HCT116 (cell line): ENCODE measurements at regions not wholly inside any gene's neighbourhood (a gene's known extent, or its start where the extent isn't known, plus 50 kb on each side); places are given as distances from the start of the nearest gene placed in this dataset.

Source experiments
- ATAC-seq: fragments of 200-7000 bp; cut with Tn5 transposase; 2 replicates; pipeline ENCODE4 v1.9.1; 2020; ENCODE audit warnings: mild to moderate bottlenecking, moderate library complexity
- BruUV-seq: library from RNA; stranded (reverse); fragments of 400-500 nt; replicated peaks from 2 replicates; lab custom pipeline; 2021; lab: Mats Ljungman, UMichigan
- CTCF ChIA-PET: fragments of 300-600 bp; sonication (Branson Sonifier 250); formaldehyde crosslinking; loops from one replicate; lab custom pipeline; 2021; ENCODE audit warnings: antibody characterized with exemption; lab: Charles Lee
- POLR2A ChIA-PET: fragments of 300-600, 350-600 bp; sonication (Branson Sonifier 250); formaldehyde crosslinking; loops from one replicate; lab custom pipeline; 2021; ENCODE audit warnings: antibody characterized with exemption; lab: Charles Lee
- RAD21 ChIA-PET, 2 experiments: fragments of 300-600 bp; sonication (Branson Sonifier 250); formaldehyde crosslinking; loops; one replicate each; lab custom pipeline; 2023; ENCODE audit warnings: low total read pairs in 2 of 2; ENCODE audit not compliant: uncharacterized antibody in 2 of 2, unreplicated experiment in 2 of 2, low non-redundant PET in 1 of 2; lab: Charles Lee
- DNase-seq: peaks from one replicate; pipeline ENCODE4 v3.0.0-alpha.2; 2010; ENCODE audit warnings: low read depth, low spot score
- H2AFZ ChIP-seq: fragments of 200-600 bp; shearing (Covaris generic), sonication (generic); 2 replicates; pipeline ENCODE4 v1.6.1; 2017; ENCODE audit warnings: low read depth, mixed run types, mixed read lengths, antibody characterized with exemption, low read length; ENCODE audit not compliant: poor library complexity, severe bottlenecking
- H3K27ac ChIP-seq: 2 replicates; pipeline ENCODE4 v1.5.1; 2012; ENCODE audit warnings: low read depth, low read length
- H3K27me3 ChIP-seq: fragments of 200-600 bp; sonication (generic); 2 replicates; pipeline ENCODE4 v1.6.1; 2016; ENCODE audit warnings: mixed run types, low read length, mixed read lengths; ENCODE audit not compliant: insufficient read depth
- H3K36me3 ChIP-seq, 2 experiments: fragments of 200-500 bp in 1 of 2; fragments of 200-600 bp in 1 of 2; sonication (Bioruptor generic) in 1 of 2; sonication (generic) in 1 of 2; 2 replicates each; pipeline versions ENCODE4 v1.5.1 to v1.6.1; 2014 to 2016; ENCODE audit warnings: low read length in 2 of 2, inconsistent platforms in 1 of 2, mixed read lengths in 1 of 2, mixed run types in 1 of 2; ENCODE audit not compliant: insufficient read depth in 2 of 2, control insufficient read depth in 1 of 2
- H3K4me1 ChIP-seq, 2 experiments: fragments of 200-600 bp in 1 of 2; sonication (generic) in 1 of 2; 2 replicates each; pipeline versions ENCODE4 v1.5.1 to v1.6.1; 2012 to 2017; ENCODE audit warnings: low read length in 2 of 2, inconsistent platforms in 1 of 2, mild to moderate bottlenecking in 1 of 2, mixed read lengths in 1 of 2, mixed run types in 1 of 2, moderate library complexity in 1 of 2; ENCODE audit not compliant: insufficient read depth in 2 of 2, control insufficient read depth in 1 of 2
- H3K4me2 ChIP-seq: fragments of 200-600 bp; sonication (generic); 2 replicates; pipeline ENCODE4 v1.6.1; 2017; ENCODE audit warnings: mixed run types, low read length, mixed read lengths
- H3K4me3 ChIP-seq, 2 experiments: fragments of 200-600 bp in 1 of 2; sonication (generic) in 1 of 2; replicated peaks in 1 of 2; 2 replicates each; pipeline ENCODE4 v1.5.1; 2011 to 2016; ENCODE audit warnings: low read length in 2 of 2, control low read depth in 1 of 2, low read depth in 1 of 2, mild to moderate bottlenecking in 1 of 2, mixed read lengths in 1 of 2, mixed run types in 1 of 2
- H3K79me2 ChIP-seq: fragments of 200-600 bp; sonication (generic); 2 replicates; pipeline ENCODE4 v1.6.1; 2017; ENCODE audit warnings: mild to moderate bottlenecking, mixed run types, low read length, moderate library complexity, mixed read lengths; ENCODE audit not compliant: insufficient read depth
- H3K9ac ChIP-seq: fragments of 200-600 bp; sonication (generic); 2 replicates; pipeline ENCODE4 v1.6.1; 2016; ENCODE audit warnings: low read length, mixed read lengths
- H3K9me2 ChIP-seq: fragments of 200-600 bp; sonication (generic), shearing (Covaris generic); 2 replicates; pipeline ENCODE4 v1.6.1; 2017; ENCODE audit warnings: mixed run types, mild to moderate bottlenecking, moderate library complexity; ENCODE audit not compliant: insufficient read depth
- H3K9me3 ChIP-seq, 2 experiments: fragments of 200-500 bp in 1 of 2; fragments of 200-600 bp in 1 of 2; sonication (Bioruptor generic) in 1 of 2; sonication (generic) in 1 of 2; 2 replicates each; pipeline ENCODE4 v1.6.1; 2014 to 2017; ENCODE audit warnings: low read length in 2 of 2, mixed read lengths in 2 of 2, inconsistent platforms in 1 of 2, low read depth in 1 of 2, mild to moderate bottlenecking in 1 of 2, mixed run types in 1 of 2, moderate library complexity in 1 of 2; ENCODE audit not compliant: control insufficient read depth in 1 of 2, insufficient read depth in 1 of 2
- H4K20me1 ChIP-seq: fragments of 200-600 bp; sonication (generic), shearing (Covaris generic); 2 replicates; pipeline ENCODE4 v1.6.1; 2017; ENCODE audit warnings: mixed run types, mild to moderate bottlenecking, moderate library complexity; ENCODE audit not compliant: insufficient read depth
- ATF3 ChIP-seq: IDR thresholded peaks from 2 replicates; pipeline ENCODE4 v1.6.1; 2012
- CEBPB ChIP-seq: IDR thresholded peaks from 2 replicates; pipeline ENCODE4 v1.6.1; 2012; ENCODE audit warnings: low read depth
- CTCF ChIP-seq, 3 experiments: fragments of 200-600 bp in 1 of 3; sonication (generic) in 1 of 3; IDR thresholded peaks in 2 of 3; conservative IDR thresholded peaks in 1 of 3; 2 replicates each; pipeline ENCODE4 v1.5.1; 2012 to 2017; ENCODE audit warnings: low read depth in 2 of 3, low read length in 2 of 3, antibody characterized with exemption in 1 of 3, borderline replicate concordance in 1 of 3, control low read depth in 1 of 3, mild to moderate bottlenecking in 1 of 3, mixed read lengths in 1 of 3, mixed run types in 1 of 3, moderate library complexity in 1 of 3; ENCODE audit not compliant: insufficient read depth in 1 of 3
- EGR1 ChIP-seq: IDR thresholded peaks from 2 replicates; pipeline ENCODE4 v1.6.1; 2012; ENCODE audit warnings: low read depth
- ELF1 ChIP-seq: IDR thresholded peaks from 2 replicates; pipeline ENCODE4 v1.6.1; 2012; ENCODE audit warnings: low read depth, borderline replicate concordance
- EZH2phosphoT487 ChIP-seq: fragments of 200-600 bp; IDR thresholded peaks from 2 replicates; pipeline ENCODE4 v1.6.1; 2018; ENCODE audit warnings: antibody characterized with exemption, borderline replicate concordance
- JUND ChIP-seq: IDR thresholded peaks from 2 replicates; pipeline ENCODE4 v1.6.1; 2012
- MAX ChIP-seq: IDR thresholded peaks from 2 replicates; pipeline ENCODE4 v1.6.1; 2012
- POLR2AphosphoS5 ChIP-seq: IDR thresholded peaks from 2 replicates; pipeline ENCODE4 v1.6.1; 2011; ENCODE audit warnings: mild to moderate bottlenecking, low read depth, low read length, moderate library complexity
- RAD21 ChIP-seq: IDR thresholded peaks from 2 replicates; pipeline ENCODE4 v1.6.1; 2012; ENCODE audit warnings: low read depth, mild to moderate bottlenecking
- REST ChIP-seq: IDR thresholded peaks from 2 replicates; pipeline ENCODE4 v1.6.1; 2012; ENCODE audit warnings: low read depth
- SP1 ChIP-seq: IDR thresholded peaks from 2 replicates; pipeline ENCODE4 v1.6.1; 2012; ENCODE audit warnings: low read depth
- SRF ChIP-seq: IDR thresholded peaks from 2 replicates; pipeline ENCODE4 v1.6.1; 2012; ENCODE audit warnings: low read depth
- ZFX ChIP-seq: fragments of 450-650 bp; IDR thresholded peaks from 2 replicates; pipeline ENCODE4 v1.6.1; 2017
- ZNF274 ChIP-seq: fragments of 200-500 bp; sonication (Bioruptor generic); IDR thresholded peaks from 2 replicates; pipeline ENCODE4 v1.6.1; 2014; ENCODE audit warnings: mild to moderate bottlenecking, low read depth, low read length, inconsistent platforms
- intact Hi-C: fragments of 100-400 bp; cut with micrococcal nuclease; formaldehyde crosslinking; loops from 2 replicates; pipeline ENCODE4 v1.10.0; 2022

GRCh38 chr5:163867738-163868137, 362.3 kb downstream of the MAT2B start (continued):
- TF ChIP-seq ZNF274 (no peak), SRF (no peak), SP1 (no peak), EZH2phosphoT487 (no peak)

- TF ChIP-seq ELF1 (no peak), EGR1 (no peak)
- Histone ChIP-seq H3K9me3 (no peaks in the 10 kb centered on the region; a peak in 2 of 4 replicates), H3K27ac (no peak overlapping the region), H3K9ac (no peak overlapping the region), H4K20me1 (no peaks in the 10 kb centered on the region), H3K4me3 (no peak overlapping the region), H3K4me2 (no peak overlapping the region), H3K79me2 (no peaks in the 10 kb centered on the region), H3K27me3 (no peaks in the 10 kb centered on the region), H3K36me3 (no peaks in the 10 kb centered on the region), H2AFZ (no peak overlapping the region), H3K4me1 (no peaks in the 10 kb centered on the region), H3K9me2 (no peaks in the 10 kb centered on the region)
- ChIA-PET CTCF (no interaction called here), POLR2A (no interaction called here), RAD21 (no interaction called here)
- BruUV-seq = no TSS peak
- ATAC-seq (no peak), DNase-seq (no peak)
- intact Hi-C loops = no loop called here
Observed at GRCh38 chr5:163869581-163869980, 364.2 kb downstream of the MAT2B start.

GRCh38 chr5:163870441-163870840, 365.0 kb downstream of the MAT2B start:
- no peaks in the 10 kb centered on the region for H3K27me3 ChIP-seq
- no peak for ATAC-seq
- ChIA-PET CTCF (no interaction called here), RAD21 (no interaction called here), POLR2A (no interaction called here)
- DNase-seq = no peak
- H4K20me1 ChIP-seq = no peaks in the 10 kb centered on the region
- no peaks in the 10 kb centered on the region for H3K36me3 ChIP-seq
- H3K4me3 ChIP-seq = no peak overlapping the region
- H3K79me2 ChIP-seq = no peaks in the 10 kb centered on the region
- no peak overlapping the region for H3K27ac ChIP-seq
- H3K4me2 ChIP-seq = no peak overlapping the region
- BruUV-seq = no TSS peak
- no peak overlapping the region for H3K9ac ChIP-seq
- no peaks in the 10 kb centered on the region; a peak in 2 of 4 replicates for H3K9me3 ChIP-seq
- H3K9me2 ChIP-seq = no peaks in the 10 kb centered on the region
- no peaks in the 10 kb centered on the region for H3K4me1 ChIP-seq
- intact Hi-C loops = no loop called here
- no peak overlapping the region for H2AFZ ChIP-seq
- TF ChIP-seq CTCF (IDR thresholded peaks at IDR 0.05 in 2 of 3, conservative IDR thresholded peaks at IDR 0.05 in 1 of 3; ENCODE audit: borderline replicate concordance in 1 of 3, insufficient read depth in 1 of 3, low read depth in 2 of 3, low read length in 2 of 3) (no peak), JUND (no peak), REST (no peak), ZFX (no peak), ATF3 (no peak), EZH2phosphoT487 (no peak), POLR2AphosphoS5 (no peak), CEBPB (no peak), ZNF274 (no peak), RAD21 (no peak), MAX (no peak)
